ENCODE measurements at regions not wholly inside any gene's neighbourhood (a gene's known extent, or its start where the extent isn't known, plus 50 kb on each side); places are given as distances from the start of the nearest gene placed in this dataset.

- H3K4me2 ChIP-seq, result no peak overlapping the region
- DNase-seq (ENCODE audit: low read depth in 1 of 2, low spot score in 1 of 2) (no peak), ATAC-seq (no peak), FAIRE-seq (no peak)
- POLR2A ChIA-PET, result no interaction called here
- 72% methylated on average over 2 of the region's 2 CpGs for WGBS (ENCODE audit: missing lambda C conversion rate)
- no peaks in the 10 kb centered on the region for H3K9me3 ChIP-seq
- CTCF ChIA-PET, result no interaction called here
- H3K4me1 ChIP-seq, result no peaks in the 10 kb centered on the region
- no peak overlapping the region for H3K4me3 ChIP-seq
- no peak for TF ChIP-seq HMGXB4 (CRISPR knock-in tag; IDR thresholded peaks at IDR 0.05; ENCODE audit: borderline replicate concordance)
- TF ChIP-seq, protein P1, sequence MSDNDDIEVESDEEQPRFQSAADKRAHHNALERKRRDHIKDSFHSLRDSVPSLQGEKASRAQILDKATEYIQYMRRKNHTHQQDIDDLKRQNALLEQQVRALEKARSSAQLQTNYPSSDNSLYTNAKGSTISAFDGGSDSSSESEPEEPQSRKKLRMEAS (IDR thresholded peaks at IDR 0.05), result no peak
- no peak for TF ChIP-seq EP300 (IDR thresholded peaks at IDR 0.05)
- TF ChIP-seq TFCP2L1 (CRISPR knock-in tag; IDR thresholded peaks at IDR 0.05), result no peak
- TF ChIP-seq JUN (IDR thresholded peaks at IDR 0.05), result no peak
- no peak for TF ChIP-seq NR3C1 (IDR thresholded peaks at IDR 0.05)
- no peak for TF ChIP-seq RARB (CRISPR knock-in tag; IDR thresholded peaks at IDR 0.05)
- TF ChIP-seq CTCF (IDR thresholded peaks at IDR 0.05), result no peak
- no peak for TF ChIP-seq POLR2A (IDR thresholded peaks at IDR 0.05; ENCODE audit: low read length)
- TF ChIP-seq ESRRA (IDR thresholded peaks at IDR 0.05; ENCODE audit: borderline replicate concordance, low read length), result no peak
- no peak for TF ChIP-seq RFX5 (IDR thresholded peaks at IDR 0.05)
- TF ChIP-seq NFE2L2 (conservative IDR thresholded peaks at IDR 0.05; ENCODE audit: low read length), result no peak
- no peak for TF ChIP-seq RAD21 (conservative IDR thresholded peaks at IDR 0.05 in 1 of 2, IDR thresholded peaks at IDR 0.05 in 1 of 2)
- no peak for TF ChIP-seq KDM5A (IDR thresholded peaks at IDR 0.05)
- no peak for TF ChIP-seq GATA3 (IDR thresholded peaks at IDR 0.05; ENCODE audit: borderline replicate concordance)
- no peak overlapping the region for H3K27ac ChIP-seq
Observed at GRCh38 chr3:162468791-162469190, 972.2 kb downstream of the OTOL1 start.

DNA sequence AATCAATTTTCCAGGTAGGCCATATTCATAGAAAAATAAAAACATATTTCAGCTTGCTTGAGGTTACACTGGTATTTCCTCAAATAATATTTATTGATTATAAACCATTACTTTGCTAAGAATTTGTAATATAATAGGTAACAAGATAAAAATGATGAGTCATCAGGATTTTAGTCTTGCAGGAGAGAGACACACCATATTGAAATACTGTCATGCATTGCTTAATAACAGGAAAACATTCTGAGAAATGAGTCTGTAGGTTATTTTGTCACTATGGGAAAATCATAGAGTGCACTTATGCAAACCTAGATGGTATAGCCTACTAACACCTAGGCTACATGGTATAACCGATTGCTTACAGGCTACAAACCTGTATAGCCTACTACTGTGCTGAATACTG is 990.5 kb downstream of the OTOL1 start:
- WGBS (ENCODE audit: missing lambda C conversion rate), result 95% methylated on average over 1 of the region's 1 CpG
- FAIRE-seq, result no peak
- CTCF ChIA-PET, result no interaction called here

DNA sequence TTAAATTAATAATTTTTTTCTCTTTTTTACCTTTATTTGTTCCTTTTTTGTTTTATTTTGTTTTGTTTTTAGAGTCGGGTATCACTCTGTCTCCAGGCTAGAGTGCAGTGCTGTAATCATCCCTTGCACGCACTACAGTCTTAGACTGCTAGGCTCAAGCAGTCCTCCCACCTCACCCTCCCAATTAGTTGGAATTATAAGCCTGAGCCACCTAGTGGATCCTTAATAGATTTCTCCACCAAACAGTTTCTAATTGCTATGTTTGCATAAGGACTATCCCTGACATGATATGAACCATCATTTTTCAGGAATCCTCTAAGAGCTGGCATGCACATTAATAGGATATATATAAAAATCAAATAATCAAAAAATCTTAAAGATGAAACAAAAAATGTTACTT is 993.2 kb downstream of the OTOL1 start:
- no peak for FAIRE-seq
- Histone ChIP-seq H3K4me3 (no peak overlapping the region), H3K27ac (no peak overlapping the region), H3K4me2 (no peak overlapping the region), H3K9me3 (peaks cover 7% of the 10 kb centered on the region), H3K4me1 (peaks cover 14% of the 10 kb centered on the region)
- 92% methylated on average over 2 of the region's 2 CpGs for WGBS (ENCODE audit: missing lambda C conversion rate)
- ChIA-PET CTCF (no interaction called here), POLR2A (no interaction called here)
- no peak for ATAC-seq
- DNase-seq (ENCODE audit: low read depth in 1 of 2, low spot score in 1 of 2), result no peak
- TF ChIP-seq EHF (CRISPR knock-in tag; IDR thresholded peaks at IDR 0.05), result no peak
- TF ChIP-seq FOSB (CRISPR knock-in tag; IDR thresholded peaks at IDR 0.05), result no peak
- no peak for TF ChIP-seq RFX5 (IDR thresholded peaks at IDR 0.05)
- TF ChIP-seq CEBPB (IDR thresholded peaks at IDR 0.05), result no peak
- TF ChIP-seq EHMT2 (IDR thresholded peaks at IDR 0.05; ENCODE audit: low read depth), result no peak
- TF ChIP-seq, protein P2, sequence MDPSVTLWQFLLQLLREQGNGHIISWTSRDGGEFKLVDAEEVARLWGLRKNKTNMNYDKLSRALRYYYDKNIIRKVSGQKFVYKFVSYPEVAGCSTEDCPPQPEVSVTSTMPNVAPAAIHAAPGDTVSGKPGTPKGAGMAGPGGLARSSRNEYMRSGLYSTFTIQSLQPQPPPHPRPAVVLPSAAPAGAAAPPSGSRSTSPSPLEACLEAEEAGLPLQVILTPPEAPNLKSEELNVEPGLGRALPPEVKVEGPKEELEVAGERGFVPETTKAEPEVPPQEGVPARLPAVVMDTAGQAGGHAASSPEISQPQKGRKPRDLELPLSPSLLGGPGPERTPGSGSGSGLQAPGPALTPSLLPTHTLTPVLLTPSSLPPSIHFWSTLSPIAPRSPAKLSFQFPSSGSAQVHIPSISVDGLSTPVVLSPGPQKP (IDR thresholded peaks at IDR 0.05; ENCODE audit: low read depth, low read length), result no peak
- TF ChIP-seq EP300 (IDR thresholded peaks at IDR 0.05), result no peak
- no peak for TF ChIP-seq HOXB13 (CRISPR knock-in tag; IDR thresholded peaks at IDR 0.05; ENCODE audit: low read depth)
- no peak for TF ChIP-seq PHF8 (IDR thresholded peaks at IDR 0.05; ENCODE audit: borderline replicate concordance, low read depth)
- TF ChIP-seq ZSCAN20 (CRISPR knock-in tag; IDR thresholded peaks at IDR 0.05), result no peak
- no peak for TF ChIP-seq ESRRA (IDR thresholded peaks at IDR 0.05; ENCODE audit: borderline replicate concordance, low read length)
- no peak for TF ChIP-seq CHD4 (IDR thresholded peaks at IDR 0.05; ENCODE audit: borderline replicate concordance)
- TF ChIP-seq RCOR1 (IDR thresholded peaks at IDR 0.05; ENCODE audit: low read depth, low read length), result no peak
- no peak for TF ChIP-seq RAD21 (conservative IDR thresholded peaks at IDR 0.05 in 1 of 2, IDR thresholded peaks at IDR 0.05 in 1 of 2)

More for the DNA sequence above, 990.5 kb downstream of the OTOL1 start:
- Histone ChIP-seq H3K4me3 (no peak overlapping the region), H3K27ac (no peak overlapping the region), H3K4me2 (no peak overlapping the region), H3K9me3 (no peaks in the 10 kb centered on the region), H3K4me1 (peaks cover 5% of the 10 kb centered on the region; the same call in 1 of the 3 replicates)
- TF ChIP-seq NFE2L2 (conservative IDR thresholded peaks at IDR 0.05; ENCODE audit: low read length) (peak; percentile 46), MAFK (IDR thresholded peaks at IDR 0.05; ENCODE audit: partially characterized antibody) (peak; percentile 97), FOSL2 (IDR thresholded peaks at IDR 0.05) (no peak), FOSL2 (CRISPR knock-in tag; IDR thresholded peaks at IDR 0.05) (peak; percentile 60)
- TF ChIP-seq, protein P1 (IDR thresholded peaks at IDR 0.05), result no peak
- no peak for DNase-seq (ENCODE audit: low read depth in 1 of 2, low spot score in 1 of 2)
- POLR2A ChIA-PET, result no interaction called here
- ATAC-seq, result no peak

Data from A549 (cell line).